Gastroesophageal sphincter (tissue), 4 donors: ENCODE measurements at regions not wholly inside any gene's neighbourhood (a gene's known extent, or its start where the extent isn't known, plus 50 kb on each side); places are given as distances from the start of the nearest gene placed in this dataset.

Source experiments
- ATAC-seq: fragments of 150-250 bp; one replicate; pipeline ENCODE4 v1.9.1; 2016; ENCODE audit warnings: mild to moderate bottlenecking, moderate library complexity
- H3K27ac ChIP-seq, 4 donors: fragments of 200-600 bp; sonication (generic) in 3 of 4; 1 replicate in 3 of 4; 2 replicates in 1 of 4; pipeline ENCODE4 v1.5.1; 2016 to 2019
- H3K27me3 ChIP-seq: fragments of 200-600 bp; sonication (generic); one replicate; pipeline ENCODE4 v1.5.1; 2019
- H3K36me3 ChIP-seq, 2 donors: fragments of 200-600 bp; sonication (generic); one replicate each; pipeline ENCODE4 v1.5.1; 2019; ENCODE audit warnings: control low read depth in 1 of 2
- H3K4me1 ChIP-seq, 3 donors: fragments of 200-600 bp; sonication (generic); 1 replicate in 2 of 3; 2 replicates in 1 of 3; pipeline ENCODE4 v1.5.1; 2016 to 2019; ENCODE audit warnings: control low read depth in 2 of 3
- H3K4me3 ChIP-seq, 2 donors: fragments of 200-600 bp; sonication (generic); one replicate each; pipeline ENCODE4 v1.5.1; 2019; ENCODE audit warnings: mild to moderate bottlenecking in 1 of 2, moderate library complexity in 1 of 2
- H3K9me3 ChIP-seq, 3 donors: fragments of 200-600 bp; sonication (generic); one replicate each; pipeline ENCODE4 v1.5.1; 2017 to 2019; ENCODE audit warnings: control low read depth in 2 of 3
- CTCF ChIP-seq, 4 experiments: fragments of 200-600 bp in 2 of 4; fragments of 450-650 bp in 2 of 4; sonication (generic) in 1 of 4; IDR thresholded peaks; one replicate each; pipeline ENCODE4 v1.5.1; 2017 to 2019; ENCODE audit warnings: antibody characterized with exemption in 4 of 4, mild to moderate bottlenecking in 2 of 4, moderate library complexity in 2 of 4
- EP300 ChIP-seq: sonication (generic); formaldehyde crosslinking; IDR thresholded peaks from one replicate; pipeline ENCODE4 v1.6.1; 2017; ENCODE audit warnings: antibody characterized with exemption, mild to moderate bottlenecking
- POLR2A ChIP-seq, 2 donors: fragments of 450-650 bp; IDR thresholded peaks; one replicate each; pipeline ENCODE4 v1.6.1; 2017; ENCODE audit warnings: antibody characterized with exemption in 2 of 2, mild to moderate bottlenecking in 2 of 2, moderate library complexity in 1 of 2
- POLR2AphosphoS5 ChIP-seq: sonication (generic); formaldehyde crosslinking; IDR thresholded peaks from one replicate; pipeline ENCODE4 v1.6.1; 2017; ENCODE audit warnings: antibody characterized with exemption
- WGBS, 2 donors: methylation state at CpG; one replicate each; pipeline ENCODE4 v1.1.5; 2018; ENCODE audit warnings: low coverage in 1 of 2; 5-methylcytosine and 5-hydroxymethylcytosine counted together

- no peak for TF ChIP-seq POLR2AphosphoS5
- TF ChIP-seq CTCF (IDR thresholded peaks at IDR 0.05) = no peak
- no peak for TF ChIP-seq POLR2A (IDR thresholded peaks at IDR 0.05)
- no peak for TF ChIP-seq EP300
- Histone ChIP-seq H3K4me1 (no peaks in the 10 kb centered on the region), H3K27me3 (no peaks in the 10 kb centered on the region), H3K27ac (no peak overlapping the region), H3K4me3 (no peak overlapping the region), H3K36me3 (no peaks in the 10 kb centered on the region), H3K9me3 (no peaks in the 10 kb centered on the region)
- ATAC-seq = no peak
- WGBS, 2 donors = 68 to 80% methylated on average over 2 of the region's 5 CpGs
Measured at GRCh38 chr4:32735856-32736590, 2015.9 kb downstream of the PCDH7 start.

- WGBS, 2 donors = 67 to 91% methylated on average over 2 of the region's 2 CpGs
- H3K27me3 ChIP-seq = no peaks in the 10 kb centered on the region
- no peak for TF ChIP-seq POLR2A (IDR thresholded peaks at IDR 0.05)
- TF ChIP-seq CTCF (IDR thresholded peaks at IDR 0.05) = no peak
- TF ChIP-seq EP300 = no peak
- TF ChIP-seq POLR2AphosphoS5 = no peak
- no peak overlapping the region for H3K27ac ChIP-seq
- no peaks in the 10 kb centered on the region for H3K4me1 ChIP-seq
- no peak for ATAC-seq
- no peak overlapping the region for H3K4me3 ChIP-seq
- no peaks in the 10 kb centered on the region for H3K9me3 ChIP-seq
- H3K36me3 ChIP-seq = no peaks in the 10 kb centered on the region
Measured at GRCh38 chr4:32744211-32744610, 2024.0 kb downstream of the PCDH7 start.

GRCh38 chr4:32745351-32745750, 2025.2 kb downstream of the PCDH7 start:
- no peak overlapping the region for H3K4me3 ChIP-seq
- H3K27ac ChIP-seq = no peak overlapping the region
- no peaks in the 10 kb centered on the region for H3K4me1 ChIP-seq
- TF ChIP-seq CTCF (IDR thresholded peaks at IDR 0.05) (no peak), POLR2A (IDR thresholded peaks at IDR 0.05) (no peak)
- no peak for ATAC-seq
- H3K9me3 ChIP-seq = no peaks in the 10 kb centered on the region
- H3K27me3 ChIP-seq = no peaks in the 10 kb centered on the region
- no peaks in the 10 kb centered on the region for H3K36me3 ChIP-seq
- WGBS, 2 donors = 82 to 91% methylated on average over 1 of the region's 1 CpG

GRCh38 chr4:32748061-32748460, 2027.9 kb downstream of the PCDH7 start:
- no peak overlapping the region for H3K27ac ChIP-seq
- no peak for TF ChIP-seq CTCF (IDR thresholded peaks at IDR 0.05)
- no peak for TF ChIP-seq POLR2A (IDR thresholded peaks at IDR 0.05)
- no peak for TF ChIP-seq EP300
- no peaks in the 10 kb centered on the region for H3K27me3 ChIP-seq
- H3K4me3 ChIP-seq = no peak overlapping the region
- WGBS, 2 donors = 87 to 97% methylated on average over 9 to 10 of the region's 13 CpGs
- no peaks in the 10 kb centered on the region for H3K4me1 ChIP-seq
- ATAC-seq = no peak
- no peaks in the 10 kb centered on the region for H3K36me3 ChIP-seq
- H3K9me3 ChIP-seq = no peaks in the 10 kb centered on the region

GRCh38 chr4:32748498-32748897, 2028.3 kb downstream of the PCDH7 start:
- TF ChIP-seq POLR2A (IDR thresholded peaks at IDR 0.05) = no peak
- H3K36me3 ChIP-seq = no peaks in the 10 kb centered on the region
- H3K4me3 ChIP-seq = no peak overlapping the region
- H3K4me1 ChIP-seq = no peaks in the 10 kb centered on the region
- no peak for ATAC-seq
- H3K9me3 ChIP-seq = no peaks in the 10 kb centered on the region
- H3K27me3 ChIP-seq = no peaks in the 10 kb centered on the region
- H3K27ac ChIP-seq = no peak overlapping the region
- WGBS, 2 donors = 75 to 87% methylated on average over 6 to 8 of the region's 9 CpGs
